HG02981 (cell line): ENCODE measurements at regions not wholly inside any gene's neighbourhood (a gene's known extent, or its start where the extent isn't known, plus 50 kb on each side); places are given as distances from the start of the nearest gene placed in this dataset.

Experiments
- ATAC-seq: cut with Tn5 transposase; IDR thresholded peaks from one replicate; pipeline ENCODE4 v1.9.1; 2021; ENCODE audit warnings: mild to moderate bottlenecking, moderate library complexity; ENCODE audit not compliant: unreplicated experiment

DNA sequence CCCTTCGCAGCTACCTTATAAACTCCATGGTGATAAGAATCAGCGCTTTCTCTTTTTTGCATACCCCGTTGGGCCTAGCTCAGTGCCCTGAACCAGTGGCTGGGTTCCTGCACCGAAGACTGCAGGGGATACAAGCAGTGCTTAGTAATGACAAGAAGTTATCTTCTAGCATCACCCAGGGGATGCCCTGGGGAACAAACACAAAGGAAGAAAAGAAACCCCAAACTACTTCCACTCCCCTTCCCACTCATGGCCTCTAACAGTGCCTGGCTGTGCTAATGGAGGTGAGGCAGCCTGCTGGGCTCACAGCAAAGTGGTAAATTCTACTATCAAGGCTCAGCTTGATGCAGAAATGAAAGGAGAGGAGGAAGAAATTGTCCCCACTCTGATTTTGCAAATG lies 314.7 kb downstream of the TXNL1 start:
- ATAC-seq: no peak

DNA sequence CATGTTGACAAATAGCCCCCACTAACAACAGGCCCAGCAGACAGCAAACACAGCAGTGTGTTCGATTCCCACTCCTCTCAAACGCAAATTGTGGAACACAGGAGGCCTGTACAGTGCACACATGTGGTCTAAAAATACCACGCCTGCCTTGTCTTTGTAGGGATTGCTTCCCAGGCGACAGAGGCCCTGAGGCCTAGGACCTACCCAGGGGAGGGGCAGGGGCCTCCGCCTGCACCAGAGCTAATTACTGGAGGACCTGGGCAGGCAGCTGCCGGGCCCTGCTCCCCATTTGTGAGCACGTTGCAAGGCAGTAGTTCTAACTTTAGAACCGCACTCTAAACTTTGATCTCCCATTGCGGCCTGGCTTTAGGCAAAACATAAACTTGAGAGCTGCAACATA lies 316.0 kb downstream of the TXNL1 start:
- ATAC-seq: no peak

DNA sequence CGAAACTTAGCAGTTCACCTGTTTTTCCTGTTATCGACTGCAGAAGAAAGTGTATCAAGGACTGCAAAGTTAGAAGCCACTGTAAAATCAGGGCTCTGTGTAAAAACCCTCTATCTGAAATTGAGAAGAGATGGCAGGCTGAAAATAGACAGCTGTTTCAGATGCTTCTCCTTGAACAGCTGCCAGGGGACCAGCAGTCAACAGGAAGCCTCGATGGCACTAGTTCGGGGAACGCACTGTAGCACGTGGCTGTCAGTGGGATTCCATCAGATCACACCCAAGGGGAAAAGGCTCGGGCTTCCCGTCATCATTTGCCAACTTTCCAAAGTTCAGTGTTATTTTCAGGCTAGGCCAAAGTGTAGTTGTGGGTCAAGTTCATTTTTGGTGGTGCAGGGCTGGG lies 316.9 kb downstream of the TXNL1 start:
- ATAC-seq: no peak

DNA sequence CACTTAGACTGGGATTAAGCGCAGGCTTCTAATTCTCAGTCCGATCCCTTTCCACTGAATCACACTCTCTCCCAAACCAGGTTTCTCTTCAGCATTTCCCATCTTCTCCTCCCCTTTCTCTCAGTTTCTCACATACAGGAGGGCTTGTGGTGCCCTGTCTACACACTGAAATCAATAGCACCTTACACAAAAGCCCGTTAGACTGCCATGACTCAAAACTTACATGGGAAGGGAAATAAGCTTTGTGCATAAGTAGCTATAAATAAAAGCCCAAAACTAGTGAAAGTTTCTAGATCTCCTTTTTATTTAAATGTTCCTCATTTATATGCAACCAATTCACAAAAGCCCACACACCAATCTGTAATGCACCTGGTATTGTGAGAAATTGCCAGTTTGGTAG lies 318.4 kb downstream of the TXNL1 start:
- ATAC-seq: no peak

DNA sequence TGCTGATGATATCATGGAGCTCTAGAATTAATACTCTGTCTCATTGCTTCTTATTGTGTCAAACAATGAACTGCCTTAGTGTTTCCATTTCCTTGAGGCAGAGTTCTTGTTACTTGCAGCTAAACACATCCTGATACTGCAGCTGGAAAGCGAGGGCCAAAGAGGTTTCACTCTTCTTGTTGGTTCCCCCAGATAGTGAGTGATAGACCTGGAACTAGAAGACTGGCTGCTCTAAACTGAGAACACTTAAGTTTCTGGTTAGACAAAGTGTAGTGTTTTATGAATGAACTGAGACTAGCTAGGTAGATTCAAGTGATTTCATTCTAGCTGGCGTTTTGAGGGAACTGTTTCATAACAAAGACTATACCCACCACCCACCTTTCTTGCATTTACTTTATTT lies 321.7 kb downstream of the TXNL1 start:
- no peak for ATAC-seq

DNA sequence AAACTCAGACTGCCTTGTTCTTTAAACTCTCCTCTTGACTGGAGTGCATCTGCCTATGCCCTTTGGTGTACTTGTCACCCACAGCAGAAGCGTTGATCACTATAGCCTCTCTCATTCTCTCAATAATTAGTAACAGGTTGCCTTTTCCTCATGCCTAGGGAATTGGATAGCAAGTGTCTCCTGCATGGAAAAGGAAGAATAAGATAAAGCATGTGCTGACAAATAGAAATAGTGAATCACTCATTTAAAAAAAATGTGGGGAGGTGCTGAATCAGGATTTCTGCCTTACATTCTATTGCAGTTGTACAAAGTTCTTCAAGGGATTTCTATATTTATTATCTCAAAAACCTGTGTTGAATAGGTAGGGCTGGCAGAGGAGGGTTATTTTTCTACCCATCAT lies 323.0 kb downstream of the TXNL1 start:
- ATAC-seq: no peak

DNA sequence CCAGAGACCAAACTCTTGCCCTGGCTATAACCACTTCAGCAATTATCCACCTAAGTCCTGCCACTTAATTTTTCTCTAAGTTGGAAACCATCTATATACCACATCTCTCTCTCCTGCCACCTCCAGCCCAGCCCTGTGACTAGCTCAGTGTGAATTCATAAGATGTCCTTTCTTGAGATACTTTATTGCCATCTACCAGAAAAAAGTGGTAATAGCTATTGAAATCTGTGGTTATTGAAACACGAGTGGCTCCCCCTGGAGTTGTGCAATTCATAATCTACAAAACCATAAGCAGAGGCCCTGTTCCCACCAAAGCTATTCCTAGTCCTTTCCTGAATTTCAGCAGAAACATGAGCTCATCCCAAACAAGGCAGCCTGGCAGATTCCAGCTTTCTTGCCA lies 324.0 kb downstream of the TXNL1 start:
- ATAC-seq: no peak

DNA sequence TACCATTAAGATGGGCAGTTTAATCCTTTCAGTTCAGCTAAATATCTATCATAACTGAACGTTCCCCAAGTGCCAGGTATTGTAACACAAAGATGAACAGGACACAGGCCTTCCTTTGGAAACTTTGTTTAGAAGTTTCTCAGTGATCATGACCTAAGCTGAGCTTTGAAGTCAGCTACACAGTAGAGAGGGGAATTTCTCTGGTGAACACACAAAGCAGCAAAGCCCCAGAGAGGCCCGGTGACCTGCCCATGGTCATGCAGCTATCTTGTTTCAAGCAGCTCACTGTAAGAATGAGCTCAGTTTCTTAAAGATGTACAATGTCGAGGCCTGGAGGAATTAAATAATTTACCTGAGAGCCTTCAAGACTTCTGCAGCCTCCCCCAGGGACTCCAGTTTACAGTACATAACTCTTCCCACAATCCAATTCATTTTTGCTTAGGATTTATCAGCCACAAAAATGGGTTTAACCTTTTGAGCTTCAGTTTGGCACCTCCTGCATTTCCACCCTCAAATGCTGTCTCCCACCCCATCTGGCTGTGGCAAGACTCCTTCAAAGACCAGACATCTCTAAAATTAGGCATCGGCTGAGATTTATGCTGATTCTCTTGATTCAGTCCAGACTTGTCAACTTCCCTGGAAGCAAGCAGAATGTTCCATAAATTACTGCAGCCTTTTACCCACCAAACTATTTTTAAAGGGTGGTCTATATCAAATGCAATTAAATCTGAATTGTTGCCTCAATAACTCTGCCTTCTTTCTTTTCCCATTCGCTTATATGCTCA lies 325.6 kb downstream of the TXNL1 start:
- no peak for ATAC-seq

DNA sequence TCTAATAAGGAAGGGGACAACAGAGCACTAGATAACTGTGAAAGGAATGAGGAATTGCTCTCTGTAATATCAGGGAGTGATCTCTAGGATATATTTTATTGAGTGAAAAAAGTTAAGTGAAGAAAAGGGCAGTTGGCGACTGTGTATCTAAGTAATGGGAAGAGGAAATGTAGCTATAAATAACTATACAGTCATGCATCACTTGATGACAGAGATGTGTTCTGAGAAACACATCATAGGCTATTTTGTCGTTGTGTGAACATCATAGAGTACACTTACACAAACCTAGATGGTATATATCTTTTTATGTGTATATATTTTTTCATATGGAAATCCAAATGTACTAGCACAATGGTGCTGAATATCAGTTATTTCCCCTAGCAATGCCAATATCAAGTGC lies 329.3 kb downstream of the TXNL1 start:
- no peak for ATAC-seq

DNA sequence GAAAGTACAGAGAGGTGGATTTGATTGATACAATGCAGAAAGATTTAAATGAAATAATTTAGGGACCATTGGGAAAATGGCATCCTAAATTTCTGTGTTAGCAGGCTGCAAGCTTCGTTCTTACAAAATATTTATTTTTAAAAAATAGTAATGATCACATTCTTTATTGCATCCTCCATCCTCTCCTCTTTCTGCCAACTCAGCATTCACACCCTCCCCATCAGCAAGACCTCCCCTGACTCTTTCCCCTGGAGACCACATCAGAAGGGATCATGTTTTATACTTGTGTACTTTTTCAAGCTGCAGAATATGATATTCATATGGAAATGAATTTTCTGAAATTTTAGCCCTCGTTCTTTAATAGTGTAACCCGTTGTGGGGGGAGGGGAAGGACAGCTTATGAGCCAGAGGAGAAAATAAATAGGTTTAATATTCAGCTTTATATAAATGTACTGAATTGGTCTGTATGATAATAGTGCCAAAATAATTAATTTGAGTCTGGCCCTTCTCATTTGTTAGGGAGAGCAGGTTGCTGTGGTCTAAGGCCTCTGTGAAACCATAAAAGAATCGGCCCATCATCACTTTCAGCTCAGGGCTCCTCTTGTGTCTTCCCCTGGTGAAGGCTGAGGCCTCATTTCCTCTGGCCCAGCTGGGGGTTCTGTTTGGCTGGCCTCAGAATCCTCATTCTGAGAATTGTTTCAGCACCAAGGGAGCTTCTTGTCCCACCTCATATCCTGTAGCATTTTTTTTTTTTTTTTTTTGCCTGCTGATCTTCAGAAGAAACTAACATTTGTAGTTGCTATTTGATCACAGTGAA lies 330.8 kb downstream of the TXNL1 start:
- no peak for ATAC-seq

DNA sequence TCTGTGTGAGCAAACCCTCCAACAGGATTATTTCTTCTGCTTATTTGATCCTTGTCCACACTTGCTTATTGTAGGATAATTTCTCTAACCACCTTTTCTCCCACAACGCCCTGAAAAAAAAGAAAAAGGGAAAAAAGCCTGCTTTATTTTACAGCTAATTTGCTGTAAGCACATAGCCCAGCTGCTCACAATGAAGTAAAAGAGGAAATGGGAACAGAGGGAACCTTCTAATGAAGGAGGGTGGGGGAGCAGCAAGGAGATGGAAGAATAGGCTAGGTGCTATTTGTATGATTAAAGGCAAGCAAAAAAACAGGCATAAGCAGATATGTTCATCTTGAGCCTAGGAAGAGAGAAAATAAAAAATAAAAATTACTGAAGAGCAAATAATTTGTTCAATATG lies 331.6 kb downstream of the TXNL1 start:
- no peak for ATAC-seq

DNA sequence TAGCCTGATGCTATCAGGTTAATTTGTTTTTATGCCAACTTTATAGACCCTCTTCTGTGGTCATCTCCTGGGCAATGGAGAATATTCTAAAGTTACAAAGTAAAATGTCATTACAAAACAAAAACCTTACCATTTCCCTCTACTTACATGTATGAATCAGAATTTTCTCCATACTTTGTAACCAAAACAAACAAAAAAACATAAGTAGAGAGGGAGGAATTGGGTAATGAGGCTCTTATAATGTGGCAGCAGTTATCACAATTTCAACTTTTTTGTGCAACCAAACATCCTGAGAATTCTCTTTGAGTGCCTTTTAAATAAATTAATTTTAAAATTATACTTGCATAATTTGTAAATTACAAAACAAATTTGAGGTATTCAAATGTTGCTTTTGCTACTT lies 332.8 kb downstream of the TXNL1 start:
- no peak for ATAC-seq

DNA sequence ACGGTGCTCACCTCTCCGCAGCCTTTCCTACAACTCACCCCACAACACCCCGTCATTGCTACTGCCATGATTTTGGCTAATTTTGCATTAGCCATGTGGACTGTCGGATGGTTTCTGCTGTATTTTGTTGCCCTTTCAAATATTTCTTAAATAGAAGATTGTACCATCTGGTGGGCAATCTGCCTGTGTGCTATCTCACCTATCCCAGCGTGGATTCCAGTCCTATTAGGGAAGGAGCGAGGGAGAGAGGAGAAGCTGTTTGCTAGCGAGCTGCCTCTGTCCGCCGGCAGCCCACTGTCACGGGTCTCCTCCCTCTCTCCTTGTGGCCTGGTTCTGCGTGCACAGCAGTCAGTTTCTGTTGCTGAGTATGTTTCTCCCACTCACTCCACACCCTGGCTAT lies 336.2 kb downstream of the TXNL1 start:
- no peak for ATAC-seq

DNA sequence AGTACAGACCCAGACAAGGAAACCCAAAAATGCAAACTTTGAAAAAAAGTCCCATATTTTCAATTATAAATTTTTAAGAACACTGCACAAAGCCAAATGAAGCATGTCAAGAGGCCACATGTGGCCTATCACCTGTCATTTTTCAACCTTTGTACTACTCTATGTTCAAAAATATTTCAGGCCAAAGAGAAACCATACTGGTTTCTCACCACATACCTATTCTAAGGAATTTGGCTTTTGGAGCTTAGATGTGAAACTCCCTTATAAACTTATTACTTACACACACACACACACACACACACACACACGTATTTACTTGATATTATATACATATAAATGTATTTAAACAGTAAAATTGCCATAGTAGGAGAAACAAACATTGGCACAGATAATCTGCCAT lies 338.7 kb downstream of the TXNL1 start:
- ATAC-seq: no peak

DNA sequence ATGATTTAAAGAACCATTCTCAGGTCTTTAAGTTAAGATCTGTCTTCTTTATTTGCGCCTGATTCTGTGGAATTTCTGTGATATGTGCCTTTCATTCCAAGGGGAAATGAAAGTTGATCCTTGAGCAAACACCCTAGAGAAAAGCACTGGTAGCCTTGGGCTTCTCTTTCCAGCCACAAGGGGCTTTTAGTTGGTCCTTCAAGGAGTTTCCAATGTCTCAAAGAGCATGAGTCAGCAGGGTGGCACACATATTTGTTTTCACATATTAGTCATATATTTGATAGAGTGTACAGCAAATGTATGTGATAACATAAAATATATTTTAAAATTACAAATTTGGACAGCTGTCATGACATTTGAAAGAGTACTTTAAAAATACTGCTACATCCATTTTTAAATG lies 339.5 kb downstream of the TXNL1 start:
- ATAC-seq: no peak

DNA sequence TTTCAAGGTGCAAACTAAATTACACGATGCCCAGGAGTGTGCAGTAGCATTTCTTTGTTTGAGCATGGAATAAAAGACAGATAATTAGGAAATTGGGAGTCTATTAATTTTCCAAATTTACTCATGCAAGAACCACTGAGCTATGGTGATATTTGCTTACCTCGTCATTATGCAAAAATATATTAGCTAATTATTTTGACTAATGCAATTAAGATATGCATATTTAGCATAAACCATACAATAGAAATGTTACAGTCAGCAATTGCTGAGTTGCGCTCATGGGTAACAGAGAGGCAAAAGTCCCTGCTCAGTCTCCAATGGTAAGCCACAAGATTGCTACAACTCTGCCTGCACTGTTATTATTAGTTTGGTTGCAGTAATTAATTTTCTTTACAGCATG lies 342.0 kb downstream of the TXNL1 start:
- no peak for ATAC-seq

DNA sequence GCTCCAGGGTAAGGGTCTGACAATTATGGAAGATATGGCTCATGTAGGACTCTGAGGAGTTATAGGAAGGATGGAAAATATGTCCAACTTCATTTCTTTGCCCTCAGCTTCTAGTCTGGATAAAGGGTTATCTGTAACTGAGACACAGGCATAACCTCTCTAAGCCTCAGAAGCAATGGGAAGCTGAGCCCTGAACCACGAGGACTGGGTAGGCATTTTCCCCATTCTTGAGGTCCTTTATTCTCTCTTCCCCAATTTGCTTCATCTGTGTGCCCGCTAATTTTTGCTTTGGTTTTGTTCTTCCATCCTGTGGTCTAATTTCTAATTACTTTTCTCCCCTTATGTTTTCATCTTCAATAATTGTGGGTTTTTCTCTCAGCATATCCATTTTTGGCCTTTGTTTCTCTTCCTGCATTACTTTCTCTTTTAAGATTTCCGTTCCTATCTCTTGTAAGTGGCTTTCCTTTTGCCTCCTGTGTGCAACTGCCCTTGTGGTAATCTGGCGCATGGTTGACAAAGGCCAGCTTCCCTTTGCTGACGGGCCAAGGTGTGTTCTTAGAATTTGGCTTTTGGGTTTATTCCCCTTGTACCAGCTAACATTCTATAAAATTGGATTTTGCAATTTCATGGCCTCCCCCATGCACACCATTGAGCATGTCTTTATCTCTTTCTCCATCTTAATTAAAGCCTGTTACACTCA lies 343.8 kb downstream of the TXNL1 start:
- no peak for ATAC-seq

DNA sequence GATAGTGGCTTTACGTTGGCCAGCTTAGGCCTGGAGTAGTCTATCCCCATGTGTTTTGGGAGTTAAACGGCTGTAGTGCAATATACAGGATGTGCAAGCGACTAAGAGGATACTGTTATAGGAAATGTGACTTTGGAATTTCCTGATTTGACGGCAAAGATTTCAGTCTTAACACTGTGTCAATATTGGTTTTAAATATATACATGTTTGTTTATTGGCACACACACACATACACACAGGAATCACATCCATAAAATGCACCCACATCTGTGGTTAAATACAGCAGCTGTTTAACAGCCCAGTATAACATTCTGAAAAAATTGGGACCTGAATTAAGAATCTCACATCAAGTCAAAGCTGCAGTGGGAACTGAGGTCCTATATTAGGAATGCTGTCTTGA lies 347.1 kb downstream of the TXNL1 start:
- no peak for ATAC-seq

DNA sequence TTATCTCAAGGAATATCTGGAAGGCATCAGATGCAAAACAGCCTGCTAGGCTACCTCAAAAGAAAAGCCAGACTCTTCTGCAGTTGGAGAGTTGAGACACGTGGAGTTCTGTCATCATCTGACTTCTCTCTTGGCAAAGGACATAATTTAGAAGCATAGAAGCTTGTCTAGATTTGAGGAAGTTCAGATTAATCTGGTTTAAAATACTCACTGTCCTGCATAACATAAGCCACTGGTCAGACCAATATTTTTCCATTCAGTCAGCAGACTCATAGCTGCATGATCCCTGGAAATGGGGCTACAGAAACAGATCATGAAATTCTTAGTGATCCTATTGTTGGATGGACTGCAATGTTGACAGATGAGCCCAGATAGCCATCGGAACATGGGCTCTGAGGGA lies 349.0 kb downstream of the TXNL1 start:
- no peak for ATAC-seq

DNA sequence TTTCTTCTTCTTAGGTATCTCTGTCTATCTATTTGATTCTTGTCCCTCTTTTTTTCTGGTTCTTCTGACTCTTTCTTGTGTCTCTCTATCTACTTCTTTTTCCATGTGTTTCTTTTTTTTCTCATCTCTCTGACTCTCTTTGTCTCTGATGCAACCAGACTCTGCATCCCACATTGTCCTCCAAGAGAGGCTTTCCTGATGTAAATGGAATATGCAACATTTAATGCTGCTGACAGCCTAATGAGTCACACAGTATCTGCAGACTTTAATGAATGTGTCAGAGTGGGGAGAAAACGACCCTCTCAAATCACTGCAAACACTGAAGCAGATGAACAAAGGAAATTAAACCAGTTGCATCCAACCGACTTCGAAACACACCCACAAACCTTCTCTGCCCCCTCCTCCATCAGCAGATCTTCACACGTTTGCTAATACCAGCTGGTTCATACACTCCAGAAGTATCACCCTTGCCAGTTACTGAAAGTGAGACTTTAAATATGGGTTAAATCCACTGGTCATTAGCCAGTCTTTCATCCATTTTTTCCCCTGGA lies 351.5 kb downstream of the TXNL1 start:
- no peak for ATAC-seq

DNA sequence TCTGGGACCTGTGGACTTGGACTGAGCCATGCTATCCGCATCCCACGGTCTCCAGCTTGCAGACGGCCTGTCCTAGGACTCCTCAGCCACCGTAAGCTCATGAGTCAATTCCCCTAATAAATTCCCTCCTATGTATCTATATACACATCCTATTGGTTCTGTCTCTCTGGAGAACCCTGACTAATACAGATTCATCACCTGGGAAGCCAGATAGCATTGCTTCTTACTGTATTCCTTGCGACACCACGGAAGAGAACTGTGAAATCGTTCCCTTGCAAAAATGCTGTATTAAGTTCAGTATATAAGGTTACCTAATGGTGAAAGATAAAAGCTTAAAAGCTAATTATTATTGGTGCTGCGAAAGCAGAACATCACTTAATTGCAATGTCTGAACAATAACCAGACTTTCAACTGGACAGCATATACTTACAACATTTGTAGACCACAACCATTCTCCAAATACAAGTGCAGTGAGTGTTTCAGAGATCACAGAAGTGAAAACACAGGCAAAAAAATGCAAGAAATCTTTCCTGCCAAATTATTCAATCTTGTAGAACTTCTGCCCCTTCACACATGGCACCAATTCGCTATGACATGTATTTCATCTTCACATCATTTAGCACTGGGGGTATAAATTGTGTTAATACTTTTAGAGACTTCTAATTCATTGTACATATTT lies 352.9 kb downstream of the TXNL1 start:
- ATAC-seq: no peak
